Thyroid gland (tissue), 4 donors: ENCODE measurements at regions not wholly inside any gene's neighbourhood (a gene's known extent, or its start where the extent isn't known, plus 50 kb on each side); places are given as distances from the start of the nearest gene placed in this dataset.

Experiments
- CTCF ChIP-seq, 6 experiments: fragments of 200-600 bp in 3 of 6; fragments of 450-650 bp in 3 of 6; sonication (generic) in 3 of 6; IDR thresholded peaks; one replicate each; pipeline ENCODE4 v1.5.1; 2016 to 2019; ENCODE audit warnings: antibody characterized with exemption in 6 of 6, mild to moderate bottlenecking in 2 of 6, inconsistent platforms in 1 of 6, moderate library complexity in 1 of 6
- POLR2A ChIP-seq, 2 donors: fragments of 450-650 bp; IDR thresholded peaks; one replicate each; pipeline ENCODE4 v1.6.1; 2017; ENCODE audit warnings: antibody characterized with exemption in 2 of 2, mild to moderate bottlenecking in 2 of 2, moderate library complexity in 1 of 2

- TF ChIP-seq POLR2A (IDR thresholded peaks at IDR 0.05) (no peak), CTCF (IDR thresholded peaks at IDR 0.05) (no peak)
Observed at GRCh38 chr3:144129536-144130214, 158.1 kb downstream of the DIPK2A start.
